DND-41 (cell line): ENCODE measurements at regions not wholly inside any gene's neighbourhood (a gene's known extent, or its start where the extent isn't known, plus 50 kb on each side); places are given as distances from the start of the nearest gene placed in this dataset.

ENCODE experiments used
- ATAC-seq: fragments of 200-7000 bp; cut with Tn5 transposase; 3 replicates; pipeline ENCODE4 v1.9.1; 2021; ENCODE audit warnings: low read depth; ENCODE audit not compliant: insufficient read depth
- DNase-seq: peaks from one replicate; pipeline ENCODE4 v3.0.0-alpha.2; 2020
- H2AFZ ChIP-seq: 2 replicates; pipeline ENCODE4 v1.6.0; 2012; ENCODE audit warnings: low read depth, low read length
- H3K27ac ChIP-seq: 2 replicates; pipeline ENCODE4 v1.5.1; 2012; ENCODE audit warnings: low read length, inconsistent platforms
- H3K27me3 ChIP-seq: fragments of 200-600 bp; sonication (generic); 2 replicates; pipeline ENCODE4 v1.6.0; 2012; ENCODE audit warnings: low read length, mild to moderate bottlenecking, inconsistent platforms; ENCODE audit not compliant: insufficient read depth, poor library complexity
- H3K36me3 ChIP-seq: 2 replicates; pipeline ENCODE4 v1.5.1; 2012; ENCODE audit warnings: low read length, inconsistent platforms; ENCODE audit not compliant: insufficient read depth
- H3K4me1 ChIP-seq: 2 replicates; pipeline ENCODE4 v1.5.1; 2012; ENCODE audit warnings: mild to moderate bottlenecking, low read length; ENCODE audit not compliant: insufficient read depth
- H3K4me2 ChIP-seq: 2 replicates; pipeline ENCODE4 v1.6.0; 2012; ENCODE audit warnings: mild to moderate bottlenecking, moderate library complexity, low read length, inconsistent platforms; ENCODE audit not compliant: insufficient read depth
- H3K4me3 ChIP-seq, 2 experiments: fragments of 200-600 bp in 1 of 2; shearing (Covaris generic) in 1 of 2; 2 replicates each; pipeline ENCODE4 v1.5.1; 2012 to 2016; ENCODE audit warnings: inconsistent platforms in 2 of 2, low read length in 2 of 2, mild to moderate bottlenecking in 2 of 2, low read depth in 1 of 2, moderate library complexity in 1 of 2
- H3K79me2 ChIP-seq: 2 replicates; pipeline ENCODE4 v1.6.0; 2012; ENCODE audit warnings: low read length, inconsistent platforms; ENCODE audit not compliant: insufficient read depth
- H3K9ac ChIP-seq: 2 replicates; pipeline ENCODE4 v1.6.0; 2012; ENCODE audit warnings: low read depth, mild to moderate bottlenecking, inconsistent platforms, low read length, moderate library complexity
- H3K9me3 ChIP-seq: 2 replicates; pipeline ENCODE4 v1.5.1; 2012; ENCODE audit warnings: low read length, moderate library complexity, mild to moderate bottlenecking, inconsistent platforms; ENCODE audit not compliant: insufficient read depth, severe bottlenecking
- H4K20me1 ChIP-seq: 2 replicates; pipeline ENCODE4 v1.6.0; 2012; ENCODE audit warnings: low read length; ENCODE audit not compliant: insufficient read depth
- CTCF ChIP-seq: IDR thresholded peaks from 2 replicates; pipeline ENCODE4 v1.5.1; 2012; ENCODE audit warnings: borderline replicate concordance, low read length, moderate library complexity, mild to moderate bottlenecking; ENCODE audit not compliant: poor library complexity, severe bottlenecking; ENCODE audit errors: extremely low read depth
- EZH2 ChIP-seq: IDR thresholded peaks from 3 replicates; pipeline ENCODE4 v1.6.1; 2012; ENCODE audit warnings: borderline replicate concordance, low read depth, mild to moderate bottlenecking, moderate library complexity, low read length, inconsistent platforms; ENCODE audit not compliant: severe bottlenecking

DNA sequence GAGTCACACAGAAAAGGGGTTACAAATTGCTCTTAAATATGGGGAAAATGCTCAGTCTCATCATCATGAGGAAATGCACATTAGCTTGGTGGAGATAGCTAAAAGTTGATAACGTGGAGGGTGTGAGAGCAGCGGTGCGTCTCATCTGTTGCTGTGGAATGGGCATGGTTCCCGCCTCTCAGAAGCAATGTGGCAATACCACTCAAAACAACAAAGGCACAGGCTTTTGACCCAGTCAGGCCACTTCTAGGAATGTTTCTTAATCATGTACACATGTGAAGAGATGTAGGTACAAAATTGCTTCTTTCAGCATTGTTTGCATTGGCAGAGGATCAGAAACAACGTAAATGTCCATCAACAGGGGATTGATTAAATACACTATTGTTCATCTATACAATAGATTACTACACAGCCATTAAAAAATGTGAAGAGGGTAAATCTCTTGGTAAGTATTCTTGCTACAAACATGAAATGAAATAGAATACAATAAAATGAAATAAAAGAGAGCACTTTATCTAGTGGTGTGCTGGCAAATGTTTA, 212.6 kb upstream of the MSX2 start:
- Histone ChIP-seq H4K20me1 (no peaks in the 10 kb centered on the region), H3K9ac (no peak overlapping the region), H3K4me1 (no peaks in the 10 kb centered on the region), H3K36me3 (no peaks in the 10 kb centered on the region), H3K4me3 (no peak overlapping the region), H3K9me3 (no peaks in the 10 kb centered on the region), H3K79me2 (no peaks in the 10 kb centered on the region), H3K27me3 (no peaks in the 10 kb centered on the region), H2AFZ (no peak overlapping the region), H3K4me2 (no peak overlapping the region), H3K27ac (no peak overlapping the region)
- DNase-seq (no peak), ATAC-seq (no peak)
- TF ChIP-seq EZH2 (no peak), CTCF (no peak)

- TF ChIP-seq CTCF (no peak), EZH2 (no peak)
- no peak overlapping the region for H3K27ac ChIP-seq
- no peak overlapping the region for H2AFZ ChIP-seq
- ATAC-seq = no peak
- no peaks in the 10 kb centered on the region for H3K4me1 ChIP-seq
- DNase-seq = no peak
- H3K36me3 ChIP-seq = no peaks in the 10 kb centered on the region
- no peaks in the 10 kb centered on the region for H3K79me2 ChIP-seq
- H3K9ac ChIP-seq = no peak overlapping the region
- H3K4me2 ChIP-seq = no peak overlapping the region
- no peaks in the 10 kb centered on the region for H3K27me3 ChIP-seq
- H3K9me3 ChIP-seq = no peaks in the 10 kb centered on the region
- H3K4me3 ChIP-seq = no peak overlapping the region
- no peaks in the 10 kb centered on the region for H4K20me1 ChIP-seq
Measured at GRCh38 chr5:174514325-174514724, 210.1 kb upstream of the MSX2 start.

- no peaks in the 10 kb centered on the region for H3K27me3 ChIP-seq
- TF ChIP-seq EZH2 = no peak
- no peak for TF ChIP-seq CTCF
- H3K4me3 ChIP-seq = no peak overlapping the region
- ATAC-seq (no peak), DNase-seq (no peak)
- H4K20me1 ChIP-seq = no peaks in the 10 kb centered on the region
- no peak overlapping the region for H3K27ac ChIP-seq
- H3K4me2 ChIP-seq = no peak overlapping the region
- H3K79me2 ChIP-seq = no peaks in the 10 kb centered on the region
- no peaks in the 10 kb centered on the region for H3K4me1 ChIP-seq
- no peak overlapping the region for H2AFZ ChIP-seq
- H3K9me3 ChIP-seq = no peaks in the 10 kb centered on the region
- H3K36me3 ChIP-seq = no peaks in the 10 kb centered on the region
- H3K9ac ChIP-seq = no peak overlapping the region
Measured at GRCh38 chr5:174514983-174515394, 209.4 kb upstream of the MSX2 start.

DNA sequence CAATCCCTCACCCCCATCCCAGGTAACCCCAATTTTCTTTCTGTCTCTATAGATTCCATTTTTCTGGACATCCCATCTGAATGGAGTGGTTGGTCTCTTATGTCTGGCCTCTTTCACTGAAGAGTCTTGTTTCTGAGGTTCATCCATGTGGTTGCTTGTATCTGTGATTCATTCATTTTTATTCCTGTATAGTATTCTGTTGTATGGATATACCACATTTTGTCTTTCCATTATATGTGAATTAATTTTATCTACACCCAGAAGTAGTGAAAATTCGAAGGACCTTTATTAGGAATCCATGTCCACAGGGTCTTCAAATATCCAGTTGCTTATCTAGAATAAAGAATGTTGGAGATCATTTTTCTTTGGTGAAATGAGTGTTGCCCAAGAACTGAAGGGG, 207.6 kb upstream of the MSX2 start:
- ATAC-seq (no peak), DNase-seq (no peak)
- H3K9me3 ChIP-seq = no peaks in the 10 kb centered on the region
- no peaks in the 10 kb centered on the region for H3K36me3 ChIP-seq
- H3K4me2 ChIP-seq = no peak overlapping the region
- no peaks in the 10 kb centered on the region for H3K4me1 ChIP-seq
- no peak overlapping the region for H3K27ac ChIP-seq
- H2AFZ ChIP-seq = no peak overlapping the region
- no peaks in the 10 kb centered on the region for H3K27me3 ChIP-seq
- no peaks in the 10 kb centered on the region for H4K20me1 ChIP-seq
- no peaks in the 10 kb centered on the region for H3K79me2 ChIP-seq
- TF ChIP-seq CTCF (no peak), EZH2 (no peak)
- no peak overlapping the region for H3K9ac ChIP-seq
- H3K4me3 ChIP-seq = no peak overlapping the region
